ENCODE measurements at regions not wholly inside any gene's neighbourhood (a gene's known extent, or its start where the extent isn't known, plus 50 kb on each side); places are given as distances from the start of the nearest gene placed in this dataset.

- TF ChIP-seq CTCF (IDR thresholded peaks at IDR 0.05; ENCODE audit: low read depth, low read length): no peak
- Histone ChIP-seq H3K27ac (ENCODE audit: low read depth, low read length) (no peak overlapping the region), H3K4me3 (ENCODE audit: low read depth, low read length) (no peak overlapping the region), H3K9me3 (ENCODE audit: control insufficient read depth, insufficient read depth, low read length) (no peaks in the 10 kb centered on the region), H3K27me3 (ENCODE audit: control insufficient read depth, insufficient read depth, low read length) (no peaks in the 10 kb centered on the region)
- ChIA-PET POLR2A (no interaction called here), CTCF (no interaction called here)
- no peak for DNase-seq (ENCODE audit: low read depth, low spot score)
These were observed 88.4 kb upstream of the RAP2B start for GRCh38 chr3:153073636-153074035.

GRCh38 chr3:153078826-153079225, 83.2 kb upstream of the RAP2B start:
- Histone ChIP-seq H3K27ac (ENCODE audit: low read depth, low read length) (no peak overlapping the region), H3K27me3 (ENCODE audit: control insufficient read depth, insufficient read depth, low read length) (no peaks in the 10 kb centered on the region), H3K9me3 (ENCODE audit: control insufficient read depth, insufficient read depth, low read length) (no peaks in the 10 kb centered on the region), H3K4me3 (ENCODE audit: low read depth, low read length) (no peak overlapping the region)
- ChIA-PET POLR2A (no interaction called here), CTCF (no interaction called here)
- no peak for TF ChIP-seq CTCF (IDR thresholded peaks at IDR 0.05; ENCODE audit: low read depth, low read length)
- no peak for DNase-seq (ENCODE audit: low read depth, low spot score)

GRCh38 chr3:153079386-153079785, 82.6 kb upstream of the RAP2B start:
- POLR2A ChIA-PET: no interaction called here

GRCh38 chr3:153080778-153081240, 81.2 kb upstream of the RAP2B start:
- H3K4me3 ChIP-seq (ENCODE audit: low read depth, low read length): no peak overlapping the region
- no peaks in the 10 kb centered on the region for H3K27me3 ChIP-seq (ENCODE audit: control insufficient read depth, insufficient read depth, low read length)
- no peak for TF ChIP-seq CTCF (IDR thresholded peaks at IDR 0.05; ENCODE audit: low read depth, low read length)
- H3K27ac ChIP-seq (ENCODE audit: low read depth, low read length): no peak overlapping the region
- POLR2A ChIA-PET: no interaction called here
- no peak for DNase-seq (ENCODE audit: low read depth, low spot score)
- CTCF ChIA-PET: no interaction called here
- H3K9me3 ChIP-seq (ENCODE audit: control insufficient read depth, insufficient read depth, low read length): no peaks in the 10 kb centered on the region

More at GRCh38 chr3:153079386-153079785, 82.6 kb upstream of the RAP2B start:
- H3K27me3 ChIP-seq (ENCODE audit: control insufficient read depth, insufficient read depth, low read length): no peaks in the 10 kb centered on the region
- no peak overlapping the region for H3K4me3 ChIP-seq (ENCODE audit: low read depth, low read length)
- no peak for DNase-seq (ENCODE audit: low read depth, low spot score)
- no peak overlapping the region for H3K27ac ChIP-seq (ENCODE audit: low read depth, low read length)
- no peak for TF ChIP-seq CTCF (IDR thresholded peaks at IDR 0.05; ENCODE audit: low read depth, low read length)
- CTCF ChIA-PET: no interaction called here
- H3K9me3 ChIP-seq (ENCODE audit: control insufficient read depth, insufficient read depth, low read length): no peaks in the 10 kb centered on the region

GRCh38 chr3:153084431-153084830, 77.6 kb upstream of the RAP2B start:
- no peak for TF ChIP-seq CTCF (IDR thresholded peaks at IDR 0.05; ENCODE audit: low read depth, low read length)
- H3K9me3 ChIP-seq (ENCODE audit: control insufficient read depth, insufficient read depth, low read length): no peaks in the 10 kb centered on the region
- H3K27me3 ChIP-seq (ENCODE audit: control insufficient read depth, insufficient read depth, low read length): no peaks in the 10 kb centered on the region
- no peak overlapping the region for H3K27ac ChIP-seq (ENCODE audit: low read depth, low read length)
- POLR2A ChIA-PET: interaction anchor here (0.8 kb wide), 1 partner anchor 76 kb away, joined by 3 read pairs; no protein-coding TSS in a partner anchor
- H3K4me3 ChIP-seq (ENCODE audit: low read depth, low read length): no peak overlapping the region
- CTCF ChIA-PET: no interaction called here
- no peak for DNase-seq (ENCODE audit: low read depth, low spot score)

Measured in AG04450 (cell line).